Memory B cell (primary cell): ENCODE measurements at regions not wholly inside any gene's neighbourhood (a gene's known extent, or its start where the extent isn't known, plus 50 kb on each side); places are given as distances from the start of the nearest gene placed in this dataset.

Experiments used
- ATAC-seq: fragments of 150-1000 bp; cut with Tn5 transposase; 2 replicates; pipeline ENCODE4 v1.10.0; 2021; ENCODE audit warnings: low read depth, mild to moderate bottlenecking, moderate library complexity
- DNase-seq, 2 donors: peaks; one replicate each; pipeline ENCODE4 v3.0.0; 2022; ENCODE audit warnings: low spot score in 2 of 2
- H3K27ac Mint-ChIP-seq: one replicate; pipeline ENCODE4 v1.8.0; 2022; ENCODE audit warnings: mild to moderate bottlenecking, moderate library complexity, mixed read lengths
- H3K27me3 Mint-ChIP-seq: one replicate; pipeline ENCODE4 v1.8.0; 2022; ENCODE audit warnings: mixed read lengths
- H3K36me3 Mint-ChIP-seq: one replicate; pipeline ENCODE4 v1.8.0; 2022; ENCODE audit warnings: mild to moderate bottlenecking, mixed read lengths
- H3K4me1 Mint-ChIP-seq: one replicate; pipeline ENCODE4 v1.8.0; 2022; ENCODE audit warnings: mixed read lengths
- H3K4me3 Mint-ChIP-seq: one replicate; pipeline ENCODE4 v1.8.0; 2022; ENCODE audit warnings: mild to moderate bottlenecking, moderate library complexity, mixed read lengths
- H3K9me3 Mint-ChIP-seq: one replicate; pipeline ENCODE4 v1.8.0; 2022; ENCODE audit warnings: mixed read lengths

- no peak overlapping the region for H3K4me3 Mint-ChIP-seq
- H3K9me3 Mint-ChIP-seq: peaks cover 8% of the 10 kb centered on the region
- H3K36me3 Mint-ChIP-seq: no peaks in the 10 kb centered on the region
- no peak for DNase-seq
- no peak for ATAC-seq
- peaks cover 2% of the 10 kb centered on the region for H3K27me3 Mint-ChIP-seq
- no peak overlapping the region for H3K27ac Mint-ChIP-seq
- H3K4me1 Mint-ChIP-seq: no peaks in the 10 kb centered on the region
Observed at GRCh38 chr7:34454381-34454780, 203.6 kb upstream of the NPSR1 start.

DNA sequence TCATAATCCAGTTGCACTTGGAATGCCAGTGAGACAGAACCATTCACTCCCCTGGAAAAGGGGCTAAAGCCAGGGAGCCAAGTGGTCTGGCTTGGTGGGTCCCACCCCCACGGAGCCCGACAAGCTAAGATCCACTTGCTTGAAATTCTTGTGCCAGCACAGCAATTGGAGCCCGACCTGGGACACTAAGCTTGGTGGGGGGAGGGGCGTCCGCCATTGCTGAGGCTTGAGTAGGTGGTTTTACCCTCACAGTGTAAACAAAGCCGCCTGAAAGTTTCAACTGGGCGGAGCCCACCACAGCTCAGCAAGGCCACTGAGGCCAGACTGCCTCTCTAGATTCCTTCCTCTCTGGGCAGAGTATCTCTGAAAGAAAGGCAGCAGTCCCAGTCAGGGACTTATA, 200.7 kb upstream of the NPSR1 start:
- no peaks in the 10 kb centered on the region for H3K36me3 Mint-ChIP-seq
- H3K4me1 Mint-ChIP-seq: no peaks in the 10 kb centered on the region
- peaks cover 5% of the 10 kb centered on the region for H3K9me3 Mint-ChIP-seq
- no peak overlapping the region for H3K4me3 Mint-ChIP-seq
- peaks cover 2% of the 10 kb centered on the region for H3K27me3 Mint-ChIP-seq
- ATAC-seq (no peak), DNase-seq (no peak)
- no peak overlapping the region for H3K27ac Mint-ChIP-seq

DNA sequence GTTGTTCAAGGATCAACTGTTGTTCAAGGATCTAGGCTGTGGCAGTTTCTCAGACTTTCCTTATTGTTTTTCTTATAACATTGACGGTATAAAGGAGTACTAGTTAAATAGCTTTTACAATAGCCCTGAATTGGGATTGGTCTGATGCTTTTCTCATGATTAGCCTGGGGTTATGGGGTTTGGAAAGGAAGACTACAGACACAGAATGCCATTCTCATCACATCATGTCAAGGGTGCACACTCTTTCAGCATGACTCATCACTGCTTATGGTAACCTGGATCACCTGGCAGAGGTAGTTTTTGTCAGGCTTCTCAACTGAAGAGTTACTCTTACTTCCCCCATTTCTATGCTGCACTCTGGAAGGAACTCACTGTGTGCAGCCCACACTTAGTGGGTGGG, 194.2 kb upstream of the NPSR1 start:
- ATAC-seq: no peak
- H3K27me3 Mint-ChIP-seq: no peaks in the 10 kb centered on the region
- H3K4me3 Mint-ChIP-seq: no peak overlapping the region
- peaks cover 12% of the 10 kb centered on the region for H3K9me3 Mint-ChIP-seq
- no peak overlapping the region for H3K27ac Mint-ChIP-seq
- no peaks in the 10 kb centered on the region for H3K36me3 Mint-ChIP-seq
- H3K4me1 Mint-ChIP-seq: no peaks in the 10 kb centered on the region
- no peak for DNase-seq

DNA sequence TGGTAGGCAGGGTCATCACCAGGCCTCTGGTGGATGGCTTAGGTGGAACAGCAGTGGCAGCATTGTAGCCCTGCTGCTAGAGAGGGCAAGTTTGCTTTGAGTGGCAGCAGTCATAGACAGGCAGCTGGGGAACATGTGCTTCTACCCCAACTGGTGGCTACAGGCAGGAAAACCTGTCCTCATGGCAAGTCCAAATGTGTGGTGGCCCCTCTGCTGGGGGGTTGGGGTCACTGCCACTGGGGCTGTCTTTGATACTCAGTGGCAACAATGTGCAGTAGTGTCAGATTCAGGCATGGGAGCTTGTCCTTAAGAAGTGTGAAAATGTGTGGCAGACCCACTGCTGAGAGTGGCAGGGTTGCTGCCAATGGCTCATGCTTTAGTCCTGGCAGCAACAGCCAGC, 186.2 kb upstream of the NPSR1 start:
- Mint-ChIP-seq H3K36me3 (no peaks in the 10 kb centered on the region), H3K9me3 (peaks cover 9% of the 10 kb centered on the region)

DNA sequence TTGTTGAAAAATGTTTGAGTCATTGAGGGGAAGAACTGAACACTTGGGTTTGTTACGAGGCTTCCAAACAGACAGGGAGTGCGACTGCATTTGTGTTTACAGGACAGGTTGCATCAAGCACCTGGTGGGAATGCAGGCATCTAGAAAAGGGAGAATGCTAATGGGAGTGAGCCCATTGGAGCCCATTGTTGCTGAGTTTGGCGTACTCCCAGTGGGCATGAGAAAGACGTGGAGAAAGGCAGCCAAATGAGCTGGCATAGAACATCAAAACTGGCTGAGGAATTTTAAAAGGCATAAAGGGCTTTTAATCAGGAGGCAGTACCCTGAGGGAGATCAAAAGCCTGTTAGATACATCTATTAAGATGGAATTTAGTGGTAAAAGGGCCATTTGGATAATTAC, 171.6 kb upstream of the NPSR1 start:
- peaks cover 8% of the 10 kb centered on the region for H3K9me3 Mint-ChIP-seq
- no peak overlapping the region for H3K4me3 Mint-ChIP-seq
- no peaks in the 10 kb centered on the region for H3K36me3 Mint-ChIP-seq

More for the DNA sequence above, 186.2 kb upstream of the NPSR1 start:
- DNase-seq: no peak
- no peak for ATAC-seq
- Mint-ChIP-seq H3K27ac (no peak overlapping the region), H3K4me3 (no peak overlapping the region), H3K4me1 (no peaks in the 10 kb centered on the region), H3K27me3 (no peaks in the 10 kb centered on the region)

DNA sequence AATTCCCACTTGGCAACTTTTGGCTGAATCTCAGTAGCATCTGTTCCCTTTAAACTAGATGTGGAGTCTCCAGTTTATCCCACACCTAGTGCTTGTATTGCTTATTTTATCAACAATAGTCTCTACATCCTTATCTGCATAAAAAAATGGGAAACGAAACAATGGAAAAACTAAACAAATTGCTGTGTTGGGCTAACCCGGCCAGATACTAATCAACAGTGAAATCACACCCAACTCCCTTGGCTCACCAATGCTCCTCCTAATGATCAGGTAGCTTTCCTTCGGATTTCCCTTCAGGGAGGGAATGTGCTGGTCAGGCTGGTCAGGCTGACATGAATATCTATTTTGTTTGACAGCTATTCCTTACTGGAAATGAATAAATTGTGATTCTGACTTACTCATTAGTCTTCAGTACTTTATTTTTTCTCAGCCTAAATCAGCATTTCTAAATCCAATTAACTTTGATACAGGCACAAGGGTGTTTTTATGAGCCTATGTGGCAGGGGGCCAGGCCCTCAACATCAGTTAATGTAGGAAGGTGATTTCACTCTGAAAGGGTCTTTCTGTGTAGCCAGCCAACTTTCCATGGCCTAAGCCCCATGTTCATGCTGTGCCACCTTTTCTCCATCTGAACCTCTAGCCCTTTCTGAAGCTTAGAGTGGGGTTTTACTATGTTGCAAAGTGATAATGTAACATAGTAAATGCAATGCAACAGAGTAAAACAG, 170.5 kb upstream of the NPSR1 start:
- no peaks in the 10 kb centered on the region for H3K4me1 Mint-ChIP-seq
- peaks cover 8% of the 10 kb centered on the region for H3K9me3 Mint-ChIP-seq
- H3K36me3 Mint-ChIP-seq: no peaks in the 10 kb centered on the region
- no peaks in the 10 kb centered on the region for H3K27me3 Mint-ChIP-seq
- DNase-seq (no peak), ATAC-seq (no peak)
- no peak overlapping the region for H3K27ac Mint-ChIP-seq
- no peak overlapping the region for H3K4me3 Mint-ChIP-seq

More for the DNA sequence above, 171.6 kb upstream of the NPSR1 start:
- no peaks in the 10 kb centered on the region for H3K4me1 Mint-ChIP-seq
- no peak overlapping the region for H3K27ac Mint-ChIP-seq
- ATAC-seq (no peak), DNase-seq (no peak)
- H3K27me3 Mint-ChIP-seq: no peaks in the 10 kb centered on the region

- Mint-ChIP-seq H3K4me3 (no peak overlapping the region), H3K27me3 (no peaks in the 10 kb centered on the region), H3K27ac (no peak overlapping the region), H3K4me1 (no peaks in the 10 kb centered on the region), H3K36me3 (no peaks in the 10 kb centered on the region), H3K9me3 (peaks cover 12% of the 10 kb centered on the region)
- DNase-seq (no peak), ATAC-seq (no peak)
Observed at GRCh38 chr7:34488766-34489165, 169.3 kb upstream of the NPSR1 start.

DNA sequence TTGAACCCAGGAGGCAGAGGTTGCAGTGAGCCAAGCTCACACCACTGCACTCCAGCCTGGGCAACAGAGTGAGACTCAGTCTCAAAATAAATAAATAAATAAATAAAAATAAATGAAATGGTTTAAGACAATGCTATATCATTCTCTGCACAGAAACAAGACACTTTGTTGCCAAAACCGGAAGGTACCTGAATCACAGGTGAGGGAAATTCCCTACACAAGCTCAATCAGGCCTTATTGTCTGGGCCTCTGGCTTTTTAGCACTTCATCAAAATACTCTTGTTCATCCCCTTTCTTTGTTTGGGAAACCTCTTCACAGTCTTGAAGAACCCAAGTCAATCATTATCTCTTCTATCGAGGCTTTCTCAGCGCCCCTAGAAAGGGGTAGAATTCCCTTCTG, 166.1 kb upstream of the NPSR1 start:
- no peak for ATAC-seq
- no peaks in the 10 kb centered on the region for H3K4me1 Mint-ChIP-seq
- no peak overlapping the region for H3K4me3 Mint-ChIP-seq
- peaks cover 13% of the 10 kb centered on the region for H3K9me3 Mint-ChIP-seq
- no peak overlapping the region for H3K27ac Mint-ChIP-seq
- H3K27me3 Mint-ChIP-seq: no peaks in the 10 kb centered on the region
- no peak for DNase-seq
- no peaks in the 10 kb centered on the region for H3K36me3 Mint-ChIP-seq

GRCh38 chr7:34493752-34494151, 164.3 kb upstream of the NPSR1 start:
- Mint-ChIP-seq H3K4me3 (no peak overlapping the region), H3K4me1 (no peaks in the 10 kb centered on the region), H3K27me3 (no peaks in the 10 kb centered on the region), H3K36me3 (no peaks in the 10 kb centered on the region), H3K27ac (no peak overlapping the region), H3K9me3 (peaks cover 13% of the 10 kb centered on the region)
- ATAC-seq (no peak), DNase-seq (no peak)

GRCh38 chr7:34497153-34497777, 160.8 kb upstream of the NPSR1 start:
- Mint-ChIP-seq H3K9me3 (peaks cover 9% of the 10 kb centered on the region), H3K27ac (no peak overlapping the region), H3K4me1 (no peaks in the 10 kb centered on the region), H3K36me3 (no peaks in the 10 kb centered on the region), H3K4me3 (no peak overlapping the region), H3K27me3 (no peaks in the 10 kb centered on the region)
- ATAC-seq: no peak
- no peak for DNase-seq

GRCh38 chr7:34501156-34501555, 156.9 kb upstream of the NPSR1 start:
- ATAC-seq (no peak), DNase-seq (no peak)
- Mint-ChIP-seq H3K9me3 (peaks cover 4% of the 10 kb centered on the region), H3K4me3 (no peak overlapping the region), H3K4me1 (no peaks in the 10 kb centered on the region), H3K36me3 (no peaks in the 10 kb centered on the region), H3K27me3 (no peaks in the 10 kb centered on the region), H3K27ac (no peak overlapping the region)

DNA sequence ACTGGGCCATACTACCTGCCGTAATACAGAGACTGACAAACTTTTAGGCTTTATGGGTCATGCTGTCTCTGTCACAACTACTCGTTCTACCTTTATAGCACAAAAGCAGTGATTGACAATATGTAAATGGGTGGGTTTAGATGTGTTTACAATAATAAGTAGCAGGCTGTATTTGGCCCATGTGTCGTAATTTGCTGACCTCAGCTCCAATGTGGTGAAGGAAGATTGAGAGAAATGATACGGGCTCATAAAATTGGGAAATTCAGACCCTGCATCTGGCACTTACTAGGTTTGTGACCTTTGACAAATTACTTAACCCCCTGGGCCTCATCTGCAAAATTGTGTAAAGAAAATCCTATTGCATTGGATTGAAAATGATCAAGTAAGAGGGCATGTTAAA, 150.8 kb upstream of the NPSR1 start:
- ATAC-seq: no peak
- Mint-ChIP-seq H3K36me3 (no peaks in the 10 kb centered on the region), H3K27ac (no peak overlapping the region), H3K4me1 (no peaks in the 10 kb centered on the region), H3K9me3 (peaks cover 4% of the 10 kb centered on the region), H3K27me3 (no peaks in the 10 kb centered on the region), H3K4me3 (no peak overlapping the region)
- DNase-seq: no peak

GRCh38 chr7:34523226-34523918, 134.6 kb upstream of the NPSR1 start:
- DNase-seq: no peak
- Mint-ChIP-seq H3K27me3 (no peaks in the 10 kb centered on the region), H3K4me1 (no peaks in the 10 kb centered on the region), H3K4me3 (no peak overlapping the region), H3K36me3 (no peaks in the 10 kb centered on the region), H3K9me3 (peaks cover 18% of the 10 kb centered on the region), H3K27ac (no peak overlapping the region)
- no peak for ATAC-seq

DNA sequence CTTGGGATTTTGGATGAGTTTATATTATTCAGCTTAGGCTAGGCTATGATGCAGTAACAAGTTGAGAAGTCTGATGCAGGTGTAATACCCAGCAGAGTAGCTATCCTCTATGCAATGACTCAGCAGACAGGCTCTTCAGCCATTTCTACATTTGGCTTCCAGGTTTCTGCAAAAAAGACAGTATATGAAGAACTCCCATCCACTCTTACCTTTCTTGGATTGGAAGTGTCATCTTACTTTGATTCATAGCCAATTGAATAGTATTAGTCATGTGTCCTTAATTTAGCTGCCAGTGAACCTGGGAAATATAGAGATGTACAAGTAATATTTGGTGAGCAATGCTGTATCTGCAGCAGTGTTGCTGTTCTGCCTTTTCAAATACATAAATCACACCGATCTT, 127.8 kb upstream of the NPSR1 start:
- Mint-ChIP-seq H3K9me3 (peaks cover 6% of the 10 kb centered on the region), H3K27ac (no peak overlapping the region), H3K36me3 (no peaks in the 10 kb centered on the region), H3K4me1 (no peaks in the 10 kb centered on the region), H3K27me3 (no peaks in the 10 kb centered on the region), H3K4me3 (no peak overlapping the region)
- DNase-seq (no peak), ATAC-seq (no peak)
